HEK293 (cell line): ENCODE measurements at regions not wholly inside any gene's neighbourhood (a gene's known extent, or its start where the extent isn't known, plus 50 kb on each side); places are given as distances from the start of the nearest gene placed in this dataset.

Experiments used
- TCF7L2 ChIP-seq: IDR thresholded peaks from 2 replicates; pipeline ENCODE4 v1.6.1; 2011; ENCODE audit warnings: low read depth, mild to moderate bottlenecking, inconsistent platforms, low read length, moderate library complexity, borderline replicate concordance
- TRIM28 ChIP-seq: IDR thresholded peaks from 2 replicates; pipeline ENCODE4 v1.6.1; 2011; ENCODE audit warnings: low read length, control low read depth, borderline replicate concordance
- ZBTB1 ChIP-seq: fragments of 450-650 bp; formaldehyde crosslinking; IDR thresholded peaks from 2 replicates; pipeline ENCODE4 v1.5.1; 2016; ENCODE audit warnings: missing biosample characterization, missing genetic modification characterization
- ZNF324 ChIP-seq: fragments of 450-650 bp; formaldehyde crosslinking; IDR thresholded peaks from 2 replicates; pipeline ENCODE4 v1.5.1; 2016; ENCODE audit warnings: missing biosample characterization, missing genetic modification characterization
- ZNF549 ChIP-seq: fragments of 450-650 bp; IDR thresholded peaks from 2 replicates; pipeline ENCODE4 v1.5.1; 2018; ENCODE audit warnings: missing biosample characterization, missing genetic modification characterization, mild to moderate bottlenecking, inconsistent platforms, moderate library complexity
- ZNF561 ChIP-seq: fragments of 450-650 bp; IDR thresholded peaks from 2 replicates; pipeline ENCODE4 v1.5.1; 2018; ENCODE audit warnings: missing biosample characterization, missing genetic modification characterization, borderline replicate concordance
- ZNF791 ChIP-seq: fragments of 450-650 bp; formaldehyde crosslinking; IDR thresholded peaks from 2 replicates; pipeline ENCODE4 v1.5.1; 2016; ENCODE audit warnings: missing biosample characterization, missing genetic modification characterization

DNA sequence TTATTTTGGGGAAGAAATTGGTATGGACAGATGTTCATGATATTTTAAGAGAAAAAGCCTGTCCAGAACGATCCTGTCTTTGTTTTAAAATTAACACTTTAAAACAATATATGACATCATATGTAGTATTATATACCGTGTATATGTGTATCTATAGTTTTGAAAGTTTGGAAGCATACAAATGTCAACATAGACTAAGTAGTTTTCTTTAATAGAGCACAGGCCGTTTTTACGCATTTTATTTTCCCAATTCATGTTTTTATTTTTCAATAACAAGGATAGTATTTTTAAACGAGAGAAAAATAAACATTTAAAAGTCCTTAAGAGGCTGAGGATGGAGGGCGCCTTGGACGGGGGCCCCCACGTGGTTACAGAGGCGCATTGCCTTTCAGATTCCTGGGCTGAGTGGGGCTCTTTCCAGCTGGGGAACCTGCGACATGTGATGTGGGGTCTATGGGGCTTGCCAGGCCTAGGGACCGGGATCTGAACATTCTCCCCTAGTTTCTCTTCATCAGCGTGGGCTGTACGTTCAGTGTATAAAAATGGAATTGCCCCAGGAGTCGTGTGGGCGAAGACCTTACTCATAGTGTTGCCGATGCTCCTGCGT, 127.8 kb upstream of the ZNF746 start:
- no peak for TF ChIP-seq ZBTB1 (tag by site-specific recombination)
- no peak for TF ChIP-seq TCF7L2
- no peak for TF ChIP-seq TRIM28
- 0 out of 2 replicates have a peak, but pooled peaks have one; percentile 42 for TF ChIP-seq ZNF561 (tag by site-specific recombination)
- TF ChIP-seq ZNF791 = no peak
- no peak for TF ChIP-seq ZNF324 (tag by site-specific recombination)
- no peak for TF ChIP-seq ZNF549 (tag by site-specific recombination)
